OCI-LY3 (cell line): ENCODE measurements at regions not wholly inside any gene's neighbourhood (a gene's known extent, or its start where the extent isn't known, plus 50 kb on each side); places are given as distances from the start of the nearest gene placed in this dataset.

Experiments
- H2AFZ ChIP-seq: fragments of 200-600, 300-600 bp; shearing (Covaris generic); 2 replicates; pipeline ENCODE4 v1.6.0; 2014; ENCODE audit warnings: antibody characterized with exemption, low read depth, low read length
- H3K27ac ChIP-seq: fragments of 200-600, 300-600 bp; sonication (generic); 2 replicates; pipeline ENCODE4 v1.5.1; 2014; ENCODE audit warnings: mild to moderate bottlenecking, low read length, moderate library complexity, mixed read lengths
- H3K27me3 ChIP-seq: fragments of 200-600, 300-600 bp; sonication (generic); 2 replicates; pipeline ENCODE4 v1.6.1; 2014; ENCODE audit warnings: low read depth, low read length, mixed read lengths
- H3K36me3 ChIP-seq: fragments of 200-600, 300-600 bp; sonication (generic); replicated peaks from 2 replicates; pipeline ENCODE3; 2014; ENCODE audit warnings: low read depth, low read length, mixed read lengths
- H3K4me1 ChIP-seq: fragments of 300-600, 200-600 bp; sonication (generic); 2 replicates; pipeline ENCODE4 v1.6.1; 2014; ENCODE audit warnings: low read length, mixed read lengths
- H3K4me2 ChIP-seq: fragments of 200-600, 300-600 bp; sonication (generic); 2 replicates; pipeline ENCODE4 v1.6.1; 2014; ENCODE audit warnings: low read length, mixed read lengths
- H3K4me3 ChIP-seq: fragments of 300-600, 200-600 bp; sonication (generic); 2 replicates; pipeline ENCODE4 v1.5.1; 2014; ENCODE audit warnings: antibody characterized with exemption, mild to moderate bottlenecking, low read length, moderate library complexity
- H3K79me2 ChIP-seq: fragments of 300-600, 200-600 bp; shearing (Covaris generic); 2 replicates; pipeline ENCODE4 v1.6.1; 2014; ENCODE audit warnings: mild to moderate bottlenecking, low read length, mixed read lengths
- H3K9ac ChIP-seq: fragments of 300-600, 200-600 bp; shearing (Covaris generic); 2 replicates; pipeline ENCODE4 v1.6.0; 2014; ENCODE audit warnings: mild to moderate bottlenecking, low read length, moderate library complexity
- H3K9me3 ChIP-seq: fragments of 200-600, 300-600 bp; shearing (Covaris generic); 2 replicates; pipeline ENCODE4 v1.6.1; 2014; ENCODE audit warnings: low read length, mixed read lengths; ENCODE audit not compliant: insufficient read depth
- H4K20me1 ChIP-seq: fragments of 200-600, 300-600 bp; sonication (generic); 2 replicates; pipeline ENCODE4 v1.6.1; 2016; ENCODE audit warnings: low read length, mixed read lengths; ENCODE audit not compliant: insufficient read depth
- EZH2phosphoT487 ChIP-seq: fragments of 200-600 bp; shearing (Covaris generic); IDR thresholded peaks from 2 replicates; pipeline ENCODE4 v1.6.1; 2018; ENCODE audit warnings: antibody characterized with exemption, mixed run types, low read depth
- TF ChIP-seq, protein P1 (sequence below): fragments of 200-600, 300-600 bp; sonication (generic); IDR thresholded peaks from 2 replicates; pipeline ENCODE4 v1.5.1; 2014; ENCODE audit warnings: antibody characterized with exemption, low read length, low read depth

DNA sequence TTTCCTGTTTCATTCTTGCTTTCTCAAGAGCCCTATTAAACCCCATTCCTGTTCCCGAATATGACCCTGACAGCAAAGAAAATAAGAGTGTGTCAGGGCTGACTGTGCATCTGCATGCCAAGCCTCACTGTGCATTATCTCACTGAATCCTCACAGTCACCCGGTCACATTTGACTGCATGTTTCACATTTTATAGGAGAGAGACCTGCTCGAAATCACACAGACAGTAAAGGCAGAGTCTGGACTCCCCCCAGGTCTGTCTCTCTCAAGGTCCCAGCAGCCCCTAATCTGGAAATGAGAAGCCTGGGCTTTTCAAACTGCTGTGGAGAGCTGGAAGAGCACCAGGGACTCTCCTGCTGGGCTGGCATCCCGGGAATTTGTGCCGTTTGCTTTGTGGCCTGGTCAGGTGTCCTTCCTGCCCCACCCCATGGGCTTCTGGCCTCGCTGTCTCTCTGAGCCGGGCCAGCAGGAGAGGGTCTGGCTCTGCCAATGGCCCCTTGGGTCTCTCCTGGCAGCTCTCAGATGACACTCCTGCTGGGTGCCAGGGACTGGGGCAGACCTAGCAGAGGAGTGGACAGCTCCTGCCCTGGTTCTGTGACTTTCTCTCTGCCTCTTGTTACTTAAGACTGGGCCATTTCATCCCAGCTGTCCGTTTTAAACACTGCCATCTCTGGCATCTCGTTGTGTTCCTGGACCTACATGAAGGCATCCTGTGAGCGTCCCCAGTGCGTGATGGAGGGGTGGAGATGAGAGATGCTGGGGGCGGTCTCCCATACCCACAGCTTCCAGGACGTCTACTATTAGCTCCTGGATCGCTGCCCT is 173.6 kb downstream of the ARHGAP12 start:
- Histone ChIP-seq H3K27ac (no peak overlapping the region), H3K9ac (no peak overlapping the region), H3K4me3 (no peak overlapping the region), H3K4me1 (peaks cover 2% of the 10 kb centered on the region; the same call in 1 of the 2 replicates), H3K79me2 (no peaks in the 10 kb centered on the region), H3K36me3 (no peaks in the 10 kb centered on the region), H3K4me2 (no peak overlapping the region), H4K20me1 (no peaks in the 10 kb centered on the region), H3K9me3 (no peaks in the 10 kb centered on the region), H3K27me3 (no peaks in the 10 kb centered on the region), H2AFZ (no peak overlapping the region)
- TF ChIP-seq, protein P1, sequence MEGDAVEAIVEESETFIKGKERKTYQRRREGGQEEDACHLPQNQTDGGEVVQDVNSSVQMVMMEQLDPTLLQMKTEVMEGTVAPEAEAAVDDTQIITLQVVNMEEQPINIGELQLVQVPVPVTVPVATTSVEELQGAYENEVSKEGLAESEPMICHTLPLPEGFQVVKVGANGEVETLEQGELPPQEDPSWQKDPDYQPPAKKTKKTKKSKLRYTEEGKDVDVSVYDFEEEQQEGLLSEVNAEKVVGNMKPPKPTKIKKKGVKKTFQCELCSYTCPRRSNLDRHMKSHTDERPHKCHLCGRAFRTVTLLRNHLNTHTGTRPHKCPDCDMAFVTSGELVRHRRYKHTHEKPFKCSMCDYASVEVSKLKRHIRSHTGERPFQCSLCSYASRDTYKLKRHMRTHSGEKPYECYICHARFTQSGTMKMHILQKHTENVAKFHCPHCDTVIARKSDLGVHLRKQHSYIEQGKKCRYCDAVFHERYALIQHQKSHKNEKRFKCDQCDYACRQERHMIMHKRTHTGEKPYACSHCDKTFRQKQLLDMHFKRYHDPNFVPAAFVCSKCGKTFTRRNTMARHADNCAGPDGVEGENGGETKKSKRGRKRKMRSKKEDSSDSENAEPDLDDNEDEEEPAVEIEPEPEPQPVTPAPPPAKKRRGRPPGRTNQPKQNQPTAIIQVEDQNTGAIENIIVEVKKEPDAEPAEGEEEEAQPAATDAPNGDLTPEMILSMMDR: no peak
- no peak for TF ChIP-seq EZH2phosphoT487

DNA sequence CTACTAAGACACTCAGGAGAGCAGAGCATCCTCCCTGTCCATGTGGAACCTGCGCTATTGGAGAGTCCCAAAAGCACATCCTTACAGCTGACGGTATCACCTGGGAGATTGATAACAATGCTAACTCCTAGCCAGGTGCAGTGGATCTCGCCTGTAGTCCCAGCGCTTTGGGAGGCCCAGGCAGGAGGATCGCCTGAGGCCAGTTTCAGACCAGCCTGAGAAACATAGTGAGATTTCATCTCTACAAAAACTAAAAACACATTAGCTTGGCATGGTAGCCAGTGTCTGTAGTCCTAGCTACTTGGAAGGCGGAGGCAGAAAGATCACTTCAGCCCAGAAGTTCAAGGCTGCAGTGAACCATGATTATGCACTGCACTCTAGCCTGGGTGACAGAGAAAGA is 174.9 kb downstream of the ARHGAP12 start:
- H4K20me1 ChIP-seq: no peaks in the 10 kb centered on the region
- no peak overlapping the region for H3K4me3 ChIP-seq
- H3K36me3 ChIP-seq: no peaks in the 10 kb centered on the region
- H2AFZ ChIP-seq: no peak overlapping the region
- H3K79me2 ChIP-seq: no peaks in the 10 kb centered on the region
- no peak overlapping the region for H3K9ac ChIP-seq
- no peaks in the 10 kb centered on the region for H3K27me3 ChIP-seq
- no peak overlapping the region for H3K27ac ChIP-seq
- H3K4me2 ChIP-seq: no peak overlapping the region
- no peaks in the 10 kb centered on the region for H3K9me3 ChIP-seq
- peaks cover 2% of the 10 kb centered on the region; the same call in 1 of the 2 replicates for H3K4me1 ChIP-seq
- no peak for TF ChIP-seq EZH2phosphoT487
- TF ChIP-seq, protein P1: no peak

GRCh38 chr10:31752170-31752569 is 176.5 kb downstream of the ARHGAP12 start:
- no peak overlapping the region for H3K9ac ChIP-seq
- H3K36me3 ChIP-seq: no peaks in the 10 kb centered on the region
- peaks cover 2% of the 10 kb centered on the region; the same call in 1 of the 2 replicates for H3K4me1 ChIP-seq
- H3K79me2 ChIP-seq: no peaks in the 10 kb centered on the region
- TF ChIP-seq EZH2phosphoT487: no peak
- TF ChIP-seq, protein P1: no peak
- no peak overlapping the region for H3K4me2 ChIP-seq
- H3K27me3 ChIP-seq: no peaks in the 10 kb centered on the region
- H3K27ac ChIP-seq: no peak overlapping the region
- H4K20me1 ChIP-seq: no peaks in the 10 kb centered on the region
- H2AFZ ChIP-seq: no peak overlapping the region
- no peak overlapping the region for H3K4me3 ChIP-seq
- no peaks in the 10 kb centered on the region for H3K9me3 ChIP-seq

- H3K36me3 ChIP-seq: no peaks in the 10 kb centered on the region
- no peaks in the 10 kb centered on the region for H3K9me3 ChIP-seq
- TF ChIP-seq, protein P1: no peak
- TF ChIP-seq EZH2phosphoT487: no peak
- no peak overlapping the region for H3K4me3 ChIP-seq
- no peak overlapping the region for H3K27ac ChIP-seq
- no peak overlapping the region for H2AFZ ChIP-seq
- no peak overlapping the region for H3K4me2 ChIP-seq
- no peak overlapping the region for H3K9ac ChIP-seq
- H3K27me3 ChIP-seq: no peaks in the 10 kb centered on the region
- peaks cover 2% of the 10 kb centered on the region; the same call in 1 of the 2 replicates for H3K4me1 ChIP-seq
- H3K79me2 ChIP-seq: no peaks in the 10 kb centered on the region
- H4K20me1 ChIP-seq: no peaks in the 10 kb centered on the region
Measured at GRCh38 chr10:31751738-31752080, 176.9 kb downstream of the ARHGAP12 start.
